HL-60 (cell line): ENCODE measurements at regions not wholly inside any gene's neighbourhood (a gene's known extent, or its start where the extent isn't known, plus 50 kb on each side); places are given as distances from the start of the nearest gene placed in this dataset.

Experiments used
- DNase-seq, 2 experiments: peaks; one replicate each; pipeline ENCODE4 v3.0.0-alpha.2; 2010 to 2020; ENCODE audit warnings: low read depth in 1 of 2, low spot score in 1 of 2
- H3K27ac ChIP-seq: fragments of 250-450 bp; sonication (Bioruptor Pico); replicated peaks from 2 replicates; pipeline ENCODE4 v1.5.1; 2020; ENCODE audit warnings: mild to moderate bottlenecking, moderate library complexity
- H3K27me3 ChIP-seq: fragments of 250-450 bp; sonication (Bioruptor Pico); 2 replicates; pipeline ENCODE4 v1.5.1; 2021; ENCODE audit warnings: mild to moderate bottlenecking, moderate library complexity; ENCODE audit not compliant: insufficient read depth, poor library complexity, severe bottlenecking
- H3K4me3 ChIP-seq: replicated peaks from 2 replicates; pipeline ENCODE4 v1.5.1; 2011; ENCODE audit warnings: mild to moderate bottlenecking, control low read depth, low read length; ENCODE audit not compliant: insufficient read depth
- GABPA ChIP-seq: IDR thresholded peaks from 2 replicates; pipeline ENCODE4 v1.6.1; 2012; ENCODE audit warnings: low read depth
- POLR2AphosphoS5 ChIP-seq: IDR thresholded peaks from 2 replicates; pipeline ENCODE4 v1.6.1; 2012; ENCODE audit warnings: low read depth
- SPI1 ChIP-seq: IDR thresholded peaks from 2 replicates; pipeline ENCODE4 v1.6.1; 2012; ENCODE audit warnings: low read depth, mild to moderate bottlenecking, borderline replicate concordance
- TF ChIP-seq, protein P1 (sequence below): IDR thresholded peaks from one replicate; pipeline ENCODE4 v1.5.1; 2011; ENCODE audit warnings: low read length, control low read depth, inconsistent platforms; ENCODE audit not compliant: insufficient read depth
- TF ChIP-seq, protein P2 (sequence below): IDR thresholded peaks from 2 replicates; pipeline ENCODE4 v1.6.1; 2012; ENCODE audit warnings: low read depth; ENCODE audit not compliant: insufficient replicate concordance

DNA sequence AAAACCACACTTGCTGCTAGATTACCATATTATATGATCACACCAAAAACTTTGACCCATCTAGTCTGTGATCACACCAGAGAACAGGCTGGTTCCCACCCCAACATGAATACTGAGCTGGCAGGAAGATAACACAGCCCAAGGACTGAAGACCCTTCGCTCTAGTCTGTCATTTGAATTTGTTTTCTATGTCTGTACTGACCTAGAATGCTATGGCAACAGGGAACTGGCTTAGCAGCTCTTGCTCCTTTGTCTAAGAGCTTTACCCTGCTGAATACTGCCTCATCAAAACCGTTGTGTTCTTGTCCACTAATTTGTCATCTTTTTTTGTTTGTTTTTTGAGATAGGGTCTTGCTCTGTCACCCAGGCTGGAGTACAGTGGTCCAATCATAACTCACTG, 420.4 kb downstream of the AASDHPPT start:
- no peak overlapping the region for H3K4me3 ChIP-seq
- no peak overlapping the region for H3K27ac ChIP-seq
- DNase-seq = no peak
- no peaks in the 10 kb centered on the region for H3K27me3 ChIP-seq
- TF ChIP-seq GABPA (no peak), POLR2AphosphoS5 (no peak), SPI1 (no peak)
- TF ChIP-seq, protein P1, sequence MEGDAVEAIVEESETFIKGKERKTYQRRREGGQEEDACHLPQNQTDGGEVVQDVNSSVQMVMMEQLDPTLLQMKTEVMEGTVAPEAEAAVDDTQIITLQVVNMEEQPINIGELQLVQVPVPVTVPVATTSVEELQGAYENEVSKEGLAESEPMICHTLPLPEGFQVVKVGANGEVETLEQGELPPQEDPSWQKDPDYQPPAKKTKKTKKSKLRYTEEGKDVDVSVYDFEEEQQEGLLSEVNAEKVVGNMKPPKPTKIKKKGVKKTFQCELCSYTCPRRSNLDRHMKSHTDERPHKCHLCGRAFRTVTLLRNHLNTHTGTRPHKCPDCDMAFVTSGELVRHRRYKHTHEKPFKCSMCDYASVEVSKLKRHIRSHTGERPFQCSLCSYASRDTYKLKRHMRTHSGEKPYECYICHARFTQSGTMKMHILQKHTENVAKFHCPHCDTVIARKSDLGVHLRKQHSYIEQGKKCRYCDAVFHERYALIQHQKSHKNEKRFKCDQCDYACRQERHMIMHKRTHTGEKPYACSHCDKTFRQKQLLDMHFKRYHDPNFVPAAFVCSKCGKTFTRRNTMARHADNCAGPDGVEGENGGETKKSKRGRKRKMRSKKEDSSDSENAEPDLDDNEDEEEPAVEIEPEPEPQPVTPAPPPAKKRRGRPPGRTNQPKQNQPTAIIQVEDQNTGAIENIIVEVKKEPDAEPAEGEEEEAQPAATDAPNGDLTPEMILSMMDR = no peak
- TF ChIP-seq, protein P2, sequence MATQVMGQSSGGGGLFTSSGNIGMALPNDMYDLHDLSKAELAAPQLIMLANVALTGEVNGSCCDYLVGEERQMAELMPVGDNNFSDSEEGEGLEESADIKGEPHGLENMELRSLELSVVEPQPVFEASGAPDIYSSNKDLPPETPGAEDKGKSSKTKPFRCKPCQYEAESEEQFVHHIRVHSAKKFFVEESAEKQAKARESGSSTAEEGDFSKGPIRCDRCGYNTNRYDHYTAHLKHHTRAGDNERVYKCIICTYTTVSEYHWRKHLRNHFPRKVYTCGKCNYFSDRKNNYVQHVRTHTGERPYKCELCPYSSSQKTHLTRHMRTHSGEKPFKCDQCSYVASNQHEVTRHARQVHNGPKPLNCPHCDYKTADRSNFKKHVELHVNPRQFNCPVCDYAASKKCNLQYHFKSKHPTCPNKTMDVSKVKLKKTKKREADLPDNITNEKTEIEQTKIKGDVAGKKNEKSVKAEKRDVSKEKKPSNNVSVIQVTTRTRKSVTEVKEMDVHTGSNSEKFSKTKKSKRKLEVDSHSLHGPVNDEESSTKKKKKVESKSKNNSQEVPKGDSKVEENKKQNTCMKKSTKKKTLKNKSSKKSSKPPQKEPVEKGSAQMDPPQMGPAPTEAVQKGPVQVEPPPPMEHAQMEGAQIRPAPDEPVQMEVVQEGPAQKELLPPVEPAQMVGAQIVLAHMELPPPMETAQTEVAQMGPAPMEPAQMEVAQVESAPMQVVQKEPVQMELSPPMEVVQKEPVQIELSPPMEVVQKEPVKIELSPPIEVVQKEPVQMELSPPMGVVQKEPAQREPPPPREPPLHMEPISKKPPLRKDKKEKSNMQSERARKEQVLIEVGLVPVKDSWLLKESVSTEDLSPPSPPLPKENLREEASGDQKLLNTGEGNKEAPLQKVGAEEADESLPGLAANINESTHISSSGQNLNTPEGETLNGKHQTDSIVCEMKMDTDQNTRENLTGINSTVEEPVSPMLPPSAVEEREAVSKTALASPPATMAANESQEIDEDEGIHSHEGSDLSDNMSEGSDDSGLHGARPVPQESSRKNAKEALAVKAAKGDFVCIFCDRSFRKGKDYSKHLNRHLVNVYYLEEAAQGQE = no peak

GRCh38 chr11:106503901-106504300, 426.4 kb downstream of the AASDHPPT start:
- Histone ChIP-seq H3K27ac (no peak overlapping the region), H3K27me3 (no peaks in the 10 kb centered on the region), H3K4me3 (no peak overlapping the region)
- no peak for TF ChIP-seq SPI1
- TF ChIP-seq, protein P1 = no peak
- TF ChIP-seq GABPA = no peak
- TF ChIP-seq POLR2AphosphoS5 = no peak
- TF ChIP-seq, protein P2 = no peak
- DNase-seq = no peak

GRCh38 chr11:106507645-106508306, 430.3 kb downstream of the AASDHPPT start:
- Histone ChIP-seq H3K27me3 (no peaks in the 10 kb centered on the region), H3K27ac (no peak overlapping the region), H3K4me3 (no peak overlapping the region)
- DNase-seq = no peak
- TF ChIP-seq POLR2AphosphoS5 = no peak
- TF ChIP-seq, protein P2 = no peak
- TF ChIP-seq GABPA = no peak
- no peak for TF ChIP-seq SPI1
- TF ChIP-seq, protein P1 = no peak
